Brain microvascular endothelial cell (primary cell): ENCODE measurements at regions not wholly inside any gene's neighbourhood (a gene's known extent, or its start where the extent isn't known, plus 50 kb on each side); places are given as distances from the start of the nearest gene placed in this dataset.

Source experiments
- DNase-seq: peaks from one replicate; pipeline ENCODE4 v3.0.0-alpha.2; 2020
- H3K27ac ChIP-seq: fragments of 250-450 bp; sonication (Bioruptor Pico); 2 replicates; pipeline ENCODE4 v1.5.1; 2020; ENCODE audit warnings: mild to moderate bottlenecking, moderate library complexity
- H3K27me3 ChIP-seq: fragments of 250-450 bp; sonication (Bioruptor Pico); replicated peaks from 2 replicates; pipeline ENCODE4 v1.5.1; 2020; ENCODE audit warnings: mild to moderate bottlenecking
- H3K36me3 ChIP-seq: fragments of 250-450 bp; sonication (Bioruptor Pico); replicated peaks from 2 replicates; pipeline ENCODE4 v1.5.1; 2020; ENCODE audit warnings: mild to moderate bottlenecking
- H3K4me3 ChIP-seq: 2 replicates; pipeline ENCODE4 v1.5.1; 2011; ENCODE audit warnings: low read depth, mild to moderate bottlenecking, control low read depth, low read length, moderate library complexity
- CTCF ChIP-seq: IDR thresholded peaks from 2 replicates; pipeline ENCODE4 v1.5.1; 2011; ENCODE audit warnings: low read depth, mild to moderate bottlenecking, moderate library complexity, low read length, control low read depth, inconsistent platforms; ENCODE audit errors: missing control alignments
- in situ Hi-C: cut with HindIII; loops from 2 replicates; pipeline ENCODE4 v1.10.0; 2017; ENCODE audit warnings: low sequenced_read_pairs, low pct_ligation_motif_present

- Histone ChIP-seq H3K27me3 (no peaks in the 10 kb centered on the region), H3K27ac (no peak overlapping the region), H3K36me3 (no peaks in the 10 kb centered on the region), H3K4me3 (no peak overlapping the region)
- TF ChIP-seq CTCF: no peak
- in situ Hi-C loops: no loop called here
- DNase-seq: no peak
Observed at GRCh38 chr2:238652053-238652770, 195.7 kb upstream of the TWIST2 start.

- Histone ChIP-seq H3K27ac (no peak overlapping the region), H3K4me3 (no peak overlapping the region), H3K36me3 (no peaks in the 10 kb centered on the region), H3K27me3 (no peaks in the 10 kb centered on the region)
- in situ Hi-C loops: no loop called here
- no peak for TF ChIP-seq CTCF
- DNase-seq: no peak
Observed at GRCh38 chr2:238652771-238653157, 195.1 kb upstream of the TWIST2 start.

GRCh38 chr2:238653431-238654109, 194.3 kb upstream of the TWIST2 start:
- no peak for DNase-seq

GRCh38 chr2:238654479-238655197, 193.2 kb upstream of the TWIST2 start:
- Histone ChIP-seq H3K4me3 (no peak overlapping the region), H3K36me3 (no peaks in the 10 kb centered on the region), H3K27ac (no peak overlapping the region), H3K27me3 (no peaks in the 10 kb centered on the region)
- TF ChIP-seq CTCF: no peak
- DNase-seq: no peak
- in situ Hi-C loops: no loop called here

More at GRCh38 chr2:238653431-238654109, 194.3 kb upstream of the TWIST2 start:
- Histone ChIP-seq H3K27ac (no peak overlapping the region), H3K36me3 (no peaks in the 10 kb centered on the region), H3K27me3 (no peaks in the 10 kb centered on the region), H3K4me3 (no peak overlapping the region)
- in situ Hi-C loops: no loop called here
- TF ChIP-seq CTCF: no peak

GRCh38 chr2:238655198-238655860, 192.6 kb upstream of the TWIST2 start:
- in situ Hi-C loops: no loop called here
- H3K4me3 ChIP-seq: no peak overlapping the region
- no peaks in the 10 kb centered on the region for H3K27me3 ChIP-seq

More at GRCh38 chr2:238655198-238655860, 192.6 kb upstream of the TWIST2 start:
- TF ChIP-seq CTCF: no peak
- H3K36me3 ChIP-seq: no peaks in the 10 kb centered on the region
- no peak overlapping the region for H3K27ac ChIP-seq
- no peak for DNase-seq
